ENCODE measurements at regions not wholly inside any gene's neighbourhood (a gene's known extent, or its start where the extent isn't known, plus 50 kb on each side); places are given as distances from the start of the nearest gene placed in this dataset.

DNA sequence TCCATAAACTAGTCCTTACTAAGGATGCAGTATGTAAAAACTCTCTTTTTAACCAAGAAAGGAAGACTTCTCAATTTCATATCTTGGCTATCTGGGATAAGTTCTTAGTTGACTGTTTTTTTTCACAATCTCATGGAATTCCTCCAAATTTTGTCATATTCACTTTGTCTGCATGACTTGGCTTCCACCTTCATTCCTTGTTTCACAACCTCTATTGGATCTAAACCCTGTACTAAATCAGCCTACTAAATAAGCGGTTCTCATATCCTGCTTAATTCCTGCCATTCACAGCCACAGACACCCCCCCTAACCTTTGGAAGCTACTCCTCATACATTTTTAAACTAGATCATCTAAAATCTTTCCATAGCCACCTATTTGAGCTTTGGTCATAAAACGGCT, 370.6 kb upstream of the NAALADL2 start:
- TF ChIP-seq, protein P1, sequence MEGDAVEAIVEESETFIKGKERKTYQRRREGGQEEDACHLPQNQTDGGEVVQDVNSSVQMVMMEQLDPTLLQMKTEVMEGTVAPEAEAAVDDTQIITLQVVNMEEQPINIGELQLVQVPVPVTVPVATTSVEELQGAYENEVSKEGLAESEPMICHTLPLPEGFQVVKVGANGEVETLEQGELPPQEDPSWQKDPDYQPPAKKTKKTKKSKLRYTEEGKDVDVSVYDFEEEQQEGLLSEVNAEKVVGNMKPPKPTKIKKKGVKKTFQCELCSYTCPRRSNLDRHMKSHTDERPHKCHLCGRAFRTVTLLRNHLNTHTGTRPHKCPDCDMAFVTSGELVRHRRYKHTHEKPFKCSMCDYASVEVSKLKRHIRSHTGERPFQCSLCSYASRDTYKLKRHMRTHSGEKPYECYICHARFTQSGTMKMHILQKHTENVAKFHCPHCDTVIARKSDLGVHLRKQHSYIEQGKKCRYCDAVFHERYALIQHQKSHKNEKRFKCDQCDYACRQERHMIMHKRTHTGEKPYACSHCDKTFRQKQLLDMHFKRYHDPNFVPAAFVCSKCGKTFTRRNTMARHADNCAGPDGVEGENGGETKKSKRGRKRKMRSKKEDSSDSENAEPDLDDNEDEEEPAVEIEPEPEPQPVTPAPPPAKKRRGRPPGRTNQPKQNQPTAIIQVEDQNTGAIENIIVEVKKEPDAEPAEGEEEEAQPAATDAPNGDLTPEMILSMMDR (IDR thresholded peaks at IDR 0.05; ENCODE audit: low read depth, low read length) = no peak
- TF ChIP-seq POLR2A (IDR thresholded peaks at IDR 0.05; ENCODE audit: extremely low read depth, insufficient read length) = no peak

Measured in NB4 (cell line).